Astrocyte (in vitro differentiated cells and primary cell): ENCODE measurements at regions not wholly inside any gene's neighbourhood (a gene's known extent, or its start where the extent isn't known, plus 50 kb on each side); places are given as distances from the start of the nearest gene placed in this dataset.

ENCODE experiments used
- DNase-seq: peaks from one replicate; pipeline ENCODE4 v3.0.0-alpha.2; 2010; ENCODE audit warnings: low read depth
- FAIRE-seq: peaks from 2 replicates; lab custom pipeline; 2011; peaks lifted over from hg19 to GRCh38; lab: Jason Lieb, UNC
- H2AFZ ChIP-seq: 2 replicates; pipeline ENCODE4 v1.6.0; 2012; ENCODE audit warnings: low read depth, low read length, inconsistent platforms
- H3K27ac ChIP-seq: 2 replicates; pipeline ENCODE4 v1.5.1; 2011; ENCODE audit warnings: low read depth, low read length, inconsistent platforms
- H3K27me3 ChIP-seq: 2 replicates; pipeline ENCODE4 v1.6.0; 2011; ENCODE audit warnings: low read length, inconsistent platforms; ENCODE audit not compliant: insufficient read depth
- H3K36me3 ChIP-seq: 2 replicates; pipeline ENCODE4 v1.5.1; 2011; ENCODE audit warnings: low read length, inconsistent platforms; ENCODE audit not compliant: insufficient read depth
- H3K4me1 ChIP-seq: 2 replicates; pipeline ENCODE4 v1.5.1; 2011; ENCODE audit warnings: low read length, inconsistent platforms; ENCODE audit not compliant: insufficient read depth
- H3K4me2 ChIP-seq: 2 replicates; pipeline ENCODE4 v1.6.0; 2012; ENCODE audit warnings: low read length, inconsistent platforms
- H3K4me3 ChIP-seq: 2 replicates; pipeline ENCODE4 v1.5.1; 2011; ENCODE audit warnings: low read depth, mild to moderate bottlenecking, low read length, inconsistent platforms; ENCODE audit not compliant: insufficient read depth
- H3K79me2 ChIP-seq: 2 replicates; pipeline ENCODE4 v1.6.0; 2012; ENCODE audit warnings: mild to moderate bottlenecking, low read length, inconsistent platforms; ENCODE audit not compliant: insufficient read depth
- H3K9ac ChIP-seq: 2 replicates; pipeline ENCODE4 v1.6.0; 2012; ENCODE audit warnings: mild to moderate bottlenecking, low read length, inconsistent platforms
- H3K9me3 ChIP-seq: 2 replicates; pipeline ENCODE4 v1.5.1; 2012; ENCODE audit warnings: low read depth, mild to moderate bottlenecking, low read length, inconsistent platforms; ENCODE audit not compliant: insufficient read depth
- H4K20me1 ChIP-seq: 2 replicates; pipeline ENCODE4 v1.6.0; 2012; ENCODE audit warnings: low read length, inconsistent platforms; ENCODE audit not compliant: insufficient read depth
- H3K27ac Mint-ChIP-seq: one replicate; pipeline ENCODE4 v1.8.0; 2021; ENCODE audit warnings: mild to moderate bottlenecking, mixed read lengths; ENCODE audit not compliant: unreplicated experiment
- H3K27me3 Mint-ChIP-seq: one replicate; pipeline ENCODE4 v1.8.0; 2021; ENCODE audit warnings: low read depth, mixed read lengths; ENCODE audit not compliant: unreplicated experiment
- H3K36me3 Mint-ChIP-seq: one replicate; pipeline ENCODE4 v1.8.0; 2021; ENCODE audit warnings: low read depth, mixed read lengths; ENCODE audit not compliant: unreplicated experiment
- H3K4me1 Mint-ChIP-seq: one replicate; pipeline ENCODE4 v1.8.0; 2021; ENCODE audit warnings: low read depth, mixed read lengths; ENCODE audit not compliant: unreplicated experiment
- H3K4me3 Mint-ChIP-seq: one replicate; pipeline ENCODE4 v1.8.0; 2021; ENCODE audit warnings: mild to moderate bottlenecking, moderate library complexity, mixed read lengths; ENCODE audit not compliant: unreplicated experiment
- H3K9me3 Mint-ChIP-seq: one replicate; pipeline ENCODE4 v1.8.0; 2021; ENCODE audit warnings: mild to moderate bottlenecking, mixed read lengths; ENCODE audit not compliant: unreplicated experiment
- EZH2 ChIP-seq: IDR thresholded peaks from 2 replicates; pipeline ENCODE4 v1.6.1; 2012; ENCODE audit warnings: mild to moderate bottlenecking, low read length, inconsistent platforms; ENCODE audit not compliant: insufficient read depth
- TF ChIP-seq, protein P1 (sequence below): IDR thresholded peaks from 2 replicates; pipeline ENCODE4 v1.5.1; 2011; ENCODE audit warnings: low read depth, mild to moderate bottlenecking, inconsistent platforms, low read length, moderate library complexity; ENCODE audit not compliant: insufficient read depth

GRCh38 chr16:50434872-50435478, 66.2 kb upstream of the BRD7 start:
- DNase-seq (no peak), FAIRE-seq (no peak)
- no peak overlapping the region for H3K27ac Mint-ChIP-seq
- H3K4me3 ChIP-seq: no peak overlapping the region
- no peaks in the 10 kb centered on the region for H4K20me1 ChIP-seq
- H3K27ac ChIP-seq: no peak overlapping the region
- no peaks in the 10 kb centered on the region for H3K4me1 ChIP-seq
- no peak overlapping the region for H3K4me2 ChIP-seq
- H3K36me3 ChIP-seq: no peaks in the 10 kb centered on the region
- peaks cover 4% of the 10 kb centered on the region for H3K36me3 Mint-ChIP-seq
- H3K27me3 ChIP-seq: peaks cover 10% of the 10 kb centered on the region
- peaks cover 18% of the 10 kb centered on the region for H3K27me3 Mint-ChIP-seq
- no peak overlapping the region for H3K4me3 Mint-ChIP-seq
- H3K9me3 ChIP-seq: peaks cover 3% of the 10 kb centered on the region
- TF ChIP-seq EZH2: no peak
- TF ChIP-seq, protein P1, sequence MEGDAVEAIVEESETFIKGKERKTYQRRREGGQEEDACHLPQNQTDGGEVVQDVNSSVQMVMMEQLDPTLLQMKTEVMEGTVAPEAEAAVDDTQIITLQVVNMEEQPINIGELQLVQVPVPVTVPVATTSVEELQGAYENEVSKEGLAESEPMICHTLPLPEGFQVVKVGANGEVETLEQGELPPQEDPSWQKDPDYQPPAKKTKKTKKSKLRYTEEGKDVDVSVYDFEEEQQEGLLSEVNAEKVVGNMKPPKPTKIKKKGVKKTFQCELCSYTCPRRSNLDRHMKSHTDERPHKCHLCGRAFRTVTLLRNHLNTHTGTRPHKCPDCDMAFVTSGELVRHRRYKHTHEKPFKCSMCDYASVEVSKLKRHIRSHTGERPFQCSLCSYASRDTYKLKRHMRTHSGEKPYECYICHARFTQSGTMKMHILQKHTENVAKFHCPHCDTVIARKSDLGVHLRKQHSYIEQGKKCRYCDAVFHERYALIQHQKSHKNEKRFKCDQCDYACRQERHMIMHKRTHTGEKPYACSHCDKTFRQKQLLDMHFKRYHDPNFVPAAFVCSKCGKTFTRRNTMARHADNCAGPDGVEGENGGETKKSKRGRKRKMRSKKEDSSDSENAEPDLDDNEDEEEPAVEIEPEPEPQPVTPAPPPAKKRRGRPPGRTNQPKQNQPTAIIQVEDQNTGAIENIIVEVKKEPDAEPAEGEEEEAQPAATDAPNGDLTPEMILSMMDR: no peak
- H3K9me3 Mint-ChIP-seq: peaks cover 11% of the 10 kb centered on the region
- no peaks in the 10 kb centered on the region for H3K4me1 Mint-ChIP-seq
- no peak overlapping the region for H3K9ac ChIP-seq
- H3K79me2 ChIP-seq: no peaks in the 10 kb centered on the region
- H2AFZ ChIP-seq: no peak overlapping the region

DNA sequence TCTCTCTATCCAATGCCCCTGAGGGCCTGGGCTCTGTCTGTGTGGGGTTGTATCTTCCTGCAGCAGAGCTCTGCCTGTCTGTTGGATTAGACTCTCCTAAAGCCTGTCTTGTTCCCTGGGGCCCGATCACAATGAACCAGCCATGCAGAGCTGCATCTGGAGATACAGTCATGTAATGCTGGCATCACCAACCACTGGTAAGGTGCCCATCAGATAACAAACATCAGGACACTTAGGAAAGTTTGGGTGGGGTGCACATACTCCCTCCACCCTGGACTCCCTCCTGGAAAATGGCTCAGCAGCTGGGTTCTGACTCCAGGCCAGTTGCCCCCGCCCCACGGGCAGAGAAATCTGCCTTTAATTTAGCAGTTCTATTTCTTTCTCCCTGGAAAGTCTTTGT, 61.3 kb upstream of the BRD7 start:
- Histone ChIP-seq H3K4me1 (no peaks in the 10 kb centered on the region), H3K4me2 (no peak overlapping the region), H4K20me1 (no peaks in the 10 kb centered on the region), H3K9me3 (no peaks in the 10 kb centered on the region), H3K4me3 (no peak overlapping the region), H3K27me3 (peaks cover 10% of the 10 kb centered on the region), H3K9ac (no peak overlapping the region), H3K79me2 (no peaks in the 10 kb centered on the region), H2AFZ (no peak overlapping the region), H3K36me3 (no peaks in the 10 kb centered on the region), H3K27ac (no peak overlapping the region)
- no peak for DNase-seq
- no peak overlapping the region for H3K27ac Mint-ChIP-seq
- H3K27me3 Mint-ChIP-seq: peaks cover 20% of the 10 kb centered on the region
- H3K4me1 Mint-ChIP-seq: peaks cover 11% of the 10 kb centered on the region
- H3K4me3 Mint-ChIP-seq: no peak overlapping the region
- TF ChIP-seq, protein P1: no peak
- TF ChIP-seq EZH2: no peak
- no peak for FAIRE-seq
- H3K9me3 Mint-ChIP-seq: peaks cover 12% of the 10 kb centered on the region
- no peaks in the 10 kb centered on the region for H3K36me3 Mint-ChIP-seq

GRCh38 chr16:50428742-50429141, 60.0 kb upstream of the BRD7 start:
- no peak overlapping the region for H3K27ac Mint-ChIP-seq
- Histone ChIP-seq H2AFZ (no peak overlapping the region), H3K4me3 (no peak overlapping the region), H3K4me2 (no peak overlapping the region), H3K79me2 (no peaks in the 10 kb centered on the region), H3K4me1 (no peaks in the 10 kb centered on the region), H3K9ac (no peak overlapping the region), H3K9me3 (no peaks in the 10 kb centered on the region), H3K27ac (no peak overlapping the region), H4K20me1 (no peaks in the 10 kb centered on the region), H3K27me3 (peaks cover 7% of the 10 kb centered on the region), H3K36me3 (no peaks in the 10 kb centered on the region)
- no peak overlapping the region for H3K4me3 Mint-ChIP-seq
- FAIRE-seq: no peak
- H3K4me1 Mint-ChIP-seq: peaks cover 11% of the 10 kb centered on the region
- H3K9me3 Mint-ChIP-seq: peaks cover 12% of the 10 kb centered on the region
- peaks cover 18% of the 10 kb centered on the region for H3K27me3 Mint-ChIP-seq
- TF ChIP-seq EZH2: no peak
- TF ChIP-seq, protein P1: no peak
- no peak for DNase-seq
- no peaks in the 10 kb centered on the region for H3K36me3 Mint-ChIP-seq
